VCaP (cell line): ENCODE measurements at regions not wholly inside any gene's neighbourhood (a gene's known extent, or its start where the extent isn't known, plus 50 kb on each side); places are given as distances from the start of the nearest gene placed in this dataset.
"Not testable (repeated sequence)": the region's sequence is repeated elsewhere in the genome, so short reads cannot be mapped to it uniquely, and the experiment has no call there.

ENCODE experiments used
- H3K27ac ChIP-seq: fragments of 450-650 bp; 2 replicates; pipeline ENCODE4 v1.5.1; 2017
- CTCF ChIP-seq: fragments of 450-650 bp; conservative IDR thresholded peaks from 2 replicates; pipeline ENCODE4 v1.5.1; 2017; ENCODE audit warnings: mild to moderate bottlenecking, moderate library complexity

DNA sequence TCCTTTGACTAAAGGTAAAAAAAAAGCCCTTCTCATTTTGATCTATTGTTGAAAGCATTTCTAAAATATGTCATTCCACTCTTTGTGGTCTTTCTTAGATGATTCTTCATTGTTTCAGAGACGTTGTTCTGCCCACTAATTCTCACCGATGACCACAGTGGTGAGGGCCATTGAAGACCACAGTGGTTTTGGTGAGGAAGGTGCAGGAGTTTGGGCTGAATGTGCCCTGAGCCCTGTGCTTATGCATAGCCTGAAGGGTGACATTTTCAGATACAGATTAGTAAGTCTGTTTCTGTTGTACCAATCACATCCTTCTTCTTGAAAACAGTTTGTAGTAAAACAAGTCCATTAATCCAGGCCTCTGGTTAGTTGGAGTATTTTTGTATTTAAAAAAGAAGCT, 251.3 kb upstream of the ATP5MC3 start:
- H3K27ac ChIP-seq, result no peak overlapping the region
- no peak for TF ChIP-seq CTCF

- no peak overlapping the region for H3K27ac ChIP-seq
- TF ChIP-seq CTCF, result no peak
These were observed 250.5 kb upstream of the ATP5MC3 start for GRCh38 chr2:175432021-175432420.

GRCh38 chr2:175431101-175431946, 249.8 kb upstream of the ATP5MC3 start:
- no peak overlapping the region for H3K27ac ChIP-seq
- TF ChIP-seq CTCF, result no peak

GRCh38 chr2:175430236-175430635, 248.7 kb upstream of the ATP5MC3 start:
- no peak overlapping the region for H3K27ac ChIP-seq
- no peak for TF ChIP-seq CTCF

DNA sequence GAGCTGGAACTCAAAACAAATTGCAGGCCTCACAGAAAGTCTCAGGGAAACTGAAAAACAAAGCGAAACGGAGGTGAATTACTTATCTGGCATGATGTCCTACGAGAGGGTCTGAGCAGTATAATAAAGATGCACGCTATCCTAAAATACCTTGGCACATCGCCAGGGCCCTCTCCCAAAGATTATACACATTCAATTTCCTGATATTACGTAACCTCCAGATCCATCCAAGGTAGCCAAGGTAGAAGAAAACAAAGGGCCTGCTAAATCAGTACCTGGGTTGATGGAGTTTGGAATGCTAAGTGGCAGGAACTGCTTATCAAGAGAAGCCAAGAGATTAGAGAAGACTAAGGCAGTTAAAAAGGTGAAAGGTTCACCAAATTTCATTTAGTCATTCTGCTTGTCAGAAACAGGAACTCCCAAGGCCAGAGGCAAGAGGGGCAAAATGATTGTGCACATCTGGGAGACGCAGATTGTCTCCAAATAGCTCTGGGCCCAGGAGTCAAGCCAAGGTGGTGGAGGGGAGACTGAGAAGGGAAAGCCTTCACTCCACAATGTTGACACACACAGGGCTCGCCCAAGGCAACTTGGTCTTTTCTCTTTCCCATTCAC, 236.8 kb upstream of the ATP5MC3 start:
- no peak for TF ChIP-seq CTCF
- H3K27ac ChIP-seq, result no peak overlapping the region

DNA sequence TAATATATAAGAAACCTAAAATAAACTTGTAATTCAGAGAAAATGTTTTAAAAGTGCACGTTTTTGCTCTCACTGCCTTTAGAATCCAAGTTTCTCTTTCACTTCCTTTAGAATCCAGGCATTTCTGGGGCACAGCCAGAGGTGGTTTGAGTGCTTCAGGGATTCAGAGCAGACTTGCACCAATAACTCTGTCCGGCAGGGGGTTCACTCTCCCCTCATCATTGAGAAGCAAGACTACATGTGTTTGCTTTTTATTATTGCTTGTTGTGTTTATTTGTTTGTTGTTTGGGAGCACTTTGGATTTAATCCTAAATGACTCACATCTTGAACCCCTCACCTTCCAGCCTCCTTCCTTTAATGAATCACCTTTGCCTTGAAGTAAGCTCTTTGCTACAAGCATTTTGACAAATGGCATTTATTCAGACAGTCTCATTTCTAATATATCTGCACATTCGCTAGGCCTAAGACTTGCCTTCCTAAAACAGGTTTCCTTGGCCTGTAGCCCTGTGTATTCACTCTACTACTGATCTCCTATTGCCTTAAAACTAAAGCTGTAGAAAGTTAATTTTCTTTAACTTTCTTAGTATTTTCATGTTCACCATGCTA, 233.5 kb upstream of the ATP5MC3 start:
- no peak overlapping the region for H3K27ac ChIP-seq
- peak; percentile 83 for TF ChIP-seq CTCF

GRCh38 chr2:175414191-175414881, 232.8 kb upstream of the ATP5MC3 start:
- H3K27ac ChIP-seq, result no peak overlapping the region
- no peak for TF ChIP-seq CTCF

GRCh38 chr2:175410941-175411340, 229.4 kb upstream of the ATP5MC3 start:
- H3K27ac ChIP-seq, result not testable (repeated sequence)
